HG03039 (cell line): ENCODE measurements at regions not wholly inside any gene's neighbourhood (a gene's known extent, or its start where the extent isn't known, plus 50 kb on each side); places are given as distances from the start of the nearest gene placed in this dataset.
"Not testable (repeated sequence)": the region's sequence is repeated elsewhere in the genome, so short reads cannot be mapped to it uniquely, and the experiment has no call there.

Experiments used
- ATAC-seq: cut with Tn5 transposase; IDR thresholded peaks from one replicate; pipeline ENCODE4 v1.9.1; 2021; ENCODE audit warnings: mild to moderate bottlenecking, moderate library complexity; ENCODE audit not compliant: unreplicated experiment

DNA sequence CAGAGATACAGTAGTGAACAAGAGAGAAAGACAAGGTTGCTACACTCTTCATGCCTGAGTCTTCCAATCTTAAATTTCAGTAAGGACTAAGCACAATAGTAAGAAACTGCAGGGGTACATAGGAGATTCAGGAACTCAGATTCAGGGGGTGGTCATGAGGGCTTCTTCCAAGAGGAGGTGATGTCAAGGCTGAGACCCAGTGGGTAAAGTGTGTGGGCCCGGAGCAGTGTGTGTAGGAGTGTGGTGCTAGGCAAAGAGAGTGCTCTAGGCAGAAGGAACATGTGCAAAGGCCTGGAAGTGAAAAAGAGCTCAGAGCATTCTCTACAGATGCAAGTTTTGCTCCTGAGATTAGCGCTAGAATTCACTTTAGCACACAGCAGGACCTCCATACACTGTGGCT is 102.9 kb upstream of the SPATA12 start:
- no peak for ATAC-seq

DNA sequence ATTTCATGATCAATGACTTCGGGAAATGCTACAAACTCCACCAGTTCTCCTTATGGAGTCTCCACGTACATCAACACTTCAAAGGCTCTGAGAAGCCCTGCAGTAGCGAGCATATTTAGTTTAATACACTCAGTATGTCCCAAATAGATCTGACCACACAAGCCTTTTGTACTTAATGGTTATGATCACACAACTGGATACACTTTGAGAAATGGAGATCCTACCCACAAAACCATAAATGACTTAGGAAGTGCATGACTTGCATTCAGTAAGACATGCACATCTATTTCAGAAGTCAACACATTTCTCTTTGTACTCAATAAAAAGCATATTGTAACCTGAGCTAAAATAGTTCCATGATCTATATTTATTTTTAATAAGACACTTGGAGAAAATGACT is 103.6 kb upstream of the SPATA12 start:
- ATAC-seq: no peak

DNA sequence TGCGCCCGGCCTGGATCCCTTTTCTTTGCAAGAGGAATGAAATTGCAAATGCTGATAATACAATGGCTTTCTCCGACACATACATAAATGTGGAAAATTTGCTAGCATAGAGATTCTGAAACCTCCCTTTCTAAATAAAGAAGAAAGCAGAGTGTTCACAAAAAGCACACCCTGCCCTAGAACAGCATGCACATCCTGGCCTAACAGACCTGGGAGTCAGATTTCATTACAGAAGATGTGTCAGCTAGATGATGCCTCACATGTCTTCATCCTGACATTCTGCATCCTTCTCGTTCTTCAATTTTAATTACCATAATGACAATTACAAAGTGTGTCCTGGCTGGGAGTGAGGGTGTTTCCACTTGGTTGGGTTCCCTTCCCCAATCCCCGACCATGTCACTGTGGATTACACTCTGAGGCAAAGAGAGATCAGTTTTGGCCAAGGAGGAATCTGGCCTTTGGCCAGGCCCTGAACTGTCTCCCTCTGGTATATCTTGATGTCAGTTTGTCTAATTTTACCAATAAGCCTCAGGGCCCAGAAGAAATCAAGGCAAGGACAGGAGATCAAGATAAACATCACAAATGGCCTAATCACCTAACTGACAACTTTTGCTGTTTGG is 104.9 kb upstream of the SPATA12 start:
- ATAC-seq: no peak

DNA sequence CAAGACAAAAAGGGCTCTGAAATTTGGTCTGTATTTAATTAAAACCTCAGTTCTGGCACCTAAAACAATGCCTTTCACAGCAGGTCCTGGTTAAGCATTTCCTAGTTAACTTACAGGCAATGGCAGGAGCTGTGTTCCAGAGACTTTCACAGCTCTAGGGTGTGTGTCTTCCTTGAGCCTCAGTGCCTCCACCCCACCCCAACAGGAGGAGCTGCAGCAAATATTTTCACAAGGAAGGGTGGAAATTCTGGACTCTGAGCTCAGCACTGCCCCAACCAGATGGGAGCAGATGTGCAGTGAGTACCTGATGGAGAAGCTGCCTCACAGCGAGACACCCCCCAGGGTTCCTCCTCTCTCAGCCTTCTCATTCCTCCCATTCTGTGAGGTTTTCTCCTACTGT is 106.3 kb upstream of the SPATA12 start:
- ATAC-seq: no peak

DNA sequence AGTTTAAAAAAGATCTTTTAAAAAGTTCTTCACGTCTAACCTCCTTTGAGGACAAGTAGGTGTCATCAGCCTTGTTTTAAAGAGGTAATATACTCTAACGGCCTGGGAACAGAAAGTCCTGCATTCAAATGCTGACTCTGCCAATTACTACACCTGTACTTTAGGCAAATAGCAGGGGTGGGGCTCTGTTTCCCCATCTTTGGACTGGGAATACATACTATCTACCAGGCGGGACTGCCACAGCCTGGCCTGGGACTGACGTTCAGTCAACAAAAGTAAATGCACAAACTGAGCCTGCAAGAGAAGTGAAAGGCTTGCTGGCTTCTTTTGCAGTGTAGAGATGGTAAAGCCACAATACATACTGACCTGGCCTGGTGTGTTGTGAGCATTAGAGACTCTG is 107.6 kb upstream of the SPATA12 start:
- no peak for ATAC-seq

DNA sequence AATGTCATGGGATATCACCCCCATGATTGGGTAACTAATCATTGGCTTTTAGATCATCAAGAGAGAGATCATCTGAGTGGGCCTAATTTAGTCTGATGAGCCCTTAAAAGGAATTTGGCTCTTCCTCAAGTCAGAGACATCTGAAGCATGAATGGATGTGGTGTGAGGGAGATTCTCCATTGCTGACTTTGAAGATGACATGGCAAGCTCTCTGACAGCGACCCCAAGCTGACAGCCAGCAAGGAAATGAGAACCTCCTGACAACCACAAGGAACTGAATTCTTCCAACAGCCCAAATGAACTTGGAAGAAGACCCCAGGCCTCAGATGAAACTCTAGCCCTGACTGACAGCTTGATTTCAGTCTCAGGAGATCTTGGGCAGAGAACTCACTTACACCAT is 108.4 kb upstream of the SPATA12 start:
- ATAC-seq: no peak

DNA sequence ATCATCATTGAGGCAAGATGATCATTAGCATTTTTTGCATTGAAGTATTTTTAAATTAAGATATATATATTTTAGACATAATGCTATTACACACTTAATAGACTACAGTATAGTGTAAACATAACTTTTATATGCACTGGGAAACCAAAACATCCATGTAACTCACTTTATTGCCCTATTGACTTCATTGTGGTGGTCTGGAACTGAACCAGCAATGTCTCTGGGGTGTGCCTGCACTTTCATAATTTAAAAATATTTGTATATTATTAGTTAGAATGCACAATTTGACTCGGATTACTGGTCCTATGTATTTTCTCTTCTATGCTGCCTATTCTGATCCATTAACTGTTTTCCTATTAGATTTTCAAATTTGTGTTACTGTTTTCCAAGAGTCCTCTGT is 109.1 kb upstream of the SPATA12 start:
- ATAC-seq: no peak

DNA sequence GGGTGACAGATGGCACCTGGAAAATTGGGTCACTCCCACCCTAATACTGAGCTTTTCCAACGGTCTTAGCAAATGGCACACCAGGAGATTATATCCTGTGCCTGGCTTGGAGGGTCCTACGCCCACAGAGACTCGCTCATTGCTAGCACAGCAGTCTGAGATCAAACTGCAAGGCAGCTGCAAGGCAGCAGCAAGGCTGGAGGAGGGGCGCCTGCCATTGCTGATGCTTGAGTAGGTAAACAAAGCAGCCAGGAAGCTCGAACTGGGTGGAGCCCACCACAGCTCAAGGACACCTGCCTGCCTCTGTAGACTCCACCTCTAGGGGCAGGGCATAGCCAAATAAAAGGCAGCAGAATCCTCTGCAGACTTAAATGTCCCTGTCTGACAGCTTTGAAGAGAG is 115.1 kb upstream of the SPATA12 start:
- not testable (repeated sequence) for ATAC-seq

DNA sequence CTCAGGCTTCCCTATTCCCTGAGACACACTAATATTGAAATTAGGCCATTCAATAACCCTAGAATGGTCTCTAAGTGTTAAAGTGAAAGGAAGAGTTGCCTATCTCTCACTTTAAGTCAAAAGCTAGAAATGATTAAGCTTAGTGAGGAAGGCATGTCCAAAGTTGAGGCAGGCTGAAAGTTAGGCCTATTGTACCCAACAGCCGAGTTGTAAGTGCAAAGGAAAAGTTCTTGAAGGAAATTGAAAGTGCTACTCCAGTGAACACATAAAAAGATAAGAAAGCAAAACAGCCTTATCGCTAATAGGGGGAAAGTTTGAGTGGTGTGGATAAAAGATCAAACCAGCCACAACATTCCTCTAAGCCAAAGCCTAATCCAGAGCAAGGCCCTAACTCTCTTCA is 117.9 kb upstream of the SPATA12 start:
- no peak for ATAC-seq

DNA sequence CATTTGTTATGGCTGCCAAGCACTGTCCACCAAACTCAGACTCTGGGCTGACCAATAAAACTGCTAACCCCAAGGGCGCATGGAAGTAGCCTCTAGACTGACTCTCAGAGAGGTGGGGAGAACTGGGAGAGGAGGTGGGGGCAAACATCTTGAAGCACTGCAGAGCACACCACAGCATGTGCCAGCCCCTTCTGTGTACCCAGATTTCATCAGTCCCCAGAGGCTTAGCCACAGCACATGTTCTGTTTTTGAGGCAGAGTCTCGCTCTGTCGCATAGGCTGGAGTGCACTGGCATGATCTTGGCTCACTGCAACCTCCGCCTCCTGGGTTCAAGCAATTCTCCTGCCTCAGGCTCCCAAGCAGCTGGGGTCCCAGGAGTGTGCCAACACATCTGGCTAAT is 119.5 kb upstream of the SPATA12 start:
- no peak for ATAC-seq

DNA sequence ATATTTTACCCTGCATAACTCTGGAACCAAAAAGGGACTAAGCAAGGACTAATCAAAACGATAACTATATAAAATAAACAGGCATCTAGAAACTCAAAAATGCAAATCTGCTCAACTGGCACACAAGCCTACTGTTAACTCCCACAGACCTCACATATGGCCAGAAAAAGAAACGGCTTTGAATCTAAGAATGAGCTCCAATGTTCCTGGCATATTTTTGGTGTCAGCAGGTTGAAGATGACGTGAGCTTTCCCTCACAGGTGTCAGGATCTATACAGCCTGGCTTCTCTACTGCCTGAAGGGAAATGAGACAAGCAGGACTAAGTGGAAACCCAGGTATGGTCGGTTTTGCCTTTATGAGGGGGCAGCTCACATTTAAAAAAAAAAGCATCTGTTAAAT is 120.1 kb upstream of the SPATA12 start:
- ATAC-seq: no peak

DNA sequence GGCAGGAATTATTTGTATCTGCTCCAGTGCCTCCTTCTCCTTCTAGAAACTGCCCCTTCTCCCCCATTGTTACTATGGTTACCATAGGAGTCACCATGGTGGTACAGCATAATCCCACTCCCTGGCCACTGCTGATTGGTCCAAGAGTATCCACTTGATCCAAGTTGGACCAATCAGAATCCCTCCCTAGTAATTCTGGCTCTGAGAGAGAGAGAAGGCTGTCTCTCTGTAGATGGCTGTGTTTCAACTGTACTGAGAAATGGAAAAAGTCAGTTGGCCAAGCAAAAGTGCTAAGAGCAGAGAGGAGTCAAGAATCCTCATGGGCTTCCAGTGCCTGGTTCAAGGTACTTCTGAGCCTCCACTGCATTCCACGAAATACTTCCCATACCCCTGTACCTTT is 120.6 kb upstream of the SPATA12 start:
- ATAC-seq: no peak

DNA sequence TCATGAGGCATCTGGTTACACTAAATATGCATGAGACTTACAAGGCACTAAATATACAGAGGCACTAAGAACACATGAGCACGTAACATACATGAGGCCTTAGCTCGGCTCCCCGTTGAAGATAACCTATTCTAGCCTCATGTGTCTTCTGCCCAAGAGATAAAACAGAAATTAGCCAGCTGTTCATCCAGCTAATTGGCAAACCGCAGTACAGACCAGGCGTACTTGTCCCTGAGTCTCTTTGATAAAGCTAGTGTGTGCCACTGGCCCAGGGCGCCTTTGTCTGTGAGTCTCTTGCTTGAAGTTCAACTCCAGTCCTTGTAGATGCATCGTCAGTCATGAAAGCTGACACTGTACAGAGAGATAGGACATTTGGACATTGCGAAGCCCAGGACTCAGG is 121.9 kb upstream of the SPATA12 start:
- no peak for ATAC-seq

DNA sequence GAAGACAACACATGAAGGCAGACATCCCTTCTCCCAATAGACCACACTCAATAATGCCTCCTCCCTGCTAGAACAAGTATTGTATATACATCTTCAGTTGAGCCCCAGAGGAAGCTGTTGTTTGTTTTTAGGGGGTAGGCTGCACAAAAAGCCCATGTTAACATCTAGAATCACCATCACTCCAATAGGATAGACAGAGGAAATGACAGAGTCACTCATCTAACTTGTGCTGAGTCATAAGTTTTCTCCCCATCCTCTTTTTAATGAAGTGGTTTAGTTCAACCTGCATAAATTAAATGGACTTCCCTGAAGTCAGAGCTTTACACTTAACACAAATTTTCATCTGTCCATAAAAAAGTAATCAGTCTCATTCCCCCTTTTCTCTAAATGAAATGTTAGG is 122.9 kb upstream of the SPATA12 start:
- ATAC-seq: no peak

DNA sequence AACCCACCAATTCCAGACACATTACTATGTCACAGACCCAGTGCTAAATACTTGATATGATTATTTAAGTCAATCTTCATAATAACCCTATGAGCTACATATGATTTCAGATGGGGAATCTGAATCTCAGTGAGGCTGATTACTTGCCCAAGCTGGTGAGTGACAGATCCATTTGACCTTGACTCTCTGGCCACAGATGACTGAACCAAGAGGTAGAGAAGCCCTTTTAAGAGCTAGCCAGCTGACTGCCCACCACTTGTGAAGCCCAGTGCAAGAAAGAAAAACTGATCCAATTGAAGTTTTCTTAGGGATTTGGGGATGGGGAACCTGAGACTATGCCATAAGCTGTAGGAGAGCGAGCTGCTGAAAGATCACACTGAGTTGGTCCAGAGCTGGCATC is 124.7 kb upstream of the SPATA12 start:
- no peak for ATAC-seq

DNA sequence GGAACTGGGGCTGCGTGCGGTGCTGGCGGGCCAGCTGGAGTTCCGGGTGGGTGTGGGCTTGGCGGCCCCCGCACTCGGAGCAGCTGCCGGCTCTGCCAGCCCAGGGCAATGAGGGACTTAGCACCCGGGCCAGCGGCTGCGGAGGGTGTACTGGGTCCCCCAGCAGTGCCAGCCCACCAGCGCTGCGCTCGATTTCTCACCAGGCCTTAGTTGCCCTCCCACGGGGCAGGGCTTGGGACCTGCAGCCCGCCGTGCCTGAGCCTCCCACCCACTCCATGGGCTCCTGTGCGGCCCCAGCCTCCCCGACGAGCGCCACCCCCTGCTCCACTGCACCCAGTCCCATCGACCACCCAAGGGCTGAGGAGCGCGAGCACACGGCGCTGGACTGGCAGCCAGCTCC is 126.0 kb upstream of the SPATA12 start:
- ATAC-seq: not testable (repeated sequence)

DNA sequence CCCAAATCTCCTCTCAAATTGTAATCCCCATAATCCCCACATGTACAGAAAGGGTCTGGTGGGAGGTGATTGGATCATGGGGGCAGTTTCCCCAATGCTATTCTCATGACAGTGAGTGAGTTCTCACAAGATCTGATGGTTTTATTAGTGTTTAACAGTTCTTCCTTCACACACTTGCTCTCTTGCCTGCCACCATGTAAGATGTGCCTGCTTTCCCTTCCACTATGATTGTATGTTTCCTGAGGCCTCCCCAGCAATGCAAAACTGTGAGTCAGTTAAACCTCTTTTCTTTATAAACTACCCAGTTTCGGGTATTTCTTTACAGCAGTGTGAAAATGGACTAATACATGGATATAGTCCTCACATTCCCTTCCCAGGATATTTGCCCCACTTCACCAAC is 126.7 kb upstream of the SPATA12 start:
- ATAC-seq: no peak

DNA sequence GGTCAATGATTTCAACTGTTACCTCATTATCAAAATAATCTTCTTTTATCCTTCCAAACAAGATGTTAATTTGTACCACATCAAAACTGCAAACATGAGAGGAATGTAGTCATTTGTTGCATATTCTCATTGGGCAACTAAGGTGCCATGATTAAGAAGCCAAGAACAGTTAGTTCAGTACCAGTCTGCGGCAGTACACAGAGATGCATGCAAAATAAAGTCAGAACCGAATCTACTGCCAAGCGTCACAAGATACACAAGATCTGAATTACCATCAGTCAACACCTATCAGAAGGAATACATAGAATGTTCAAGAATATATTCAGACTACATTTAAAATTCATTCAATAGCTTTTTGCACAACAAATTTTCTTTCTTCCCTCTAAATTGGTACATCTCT is 127.6 kb upstream of the SPATA12 start:
- ATAC-seq: no peak

DNA sequence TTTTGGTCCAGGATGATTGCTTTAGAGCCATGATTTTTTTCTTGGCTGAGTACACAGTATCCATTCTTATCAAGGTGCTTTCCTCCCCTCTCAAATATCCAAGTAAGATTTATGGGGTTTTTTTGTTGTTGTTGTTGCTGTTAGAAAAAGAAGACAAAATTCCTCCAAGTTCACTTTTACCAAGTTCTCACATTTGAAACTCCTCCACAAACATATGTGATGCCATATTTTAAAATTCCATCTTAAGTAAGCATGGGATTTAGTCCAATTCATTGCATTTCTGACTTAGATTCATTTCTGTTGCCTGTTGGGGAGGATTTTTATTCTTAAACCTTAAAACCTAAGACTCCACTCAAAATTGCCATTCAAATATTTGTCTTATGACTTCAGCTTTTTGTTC is 128.6 kb upstream of the SPATA12 start:
- no peak for ATAC-seq

DNA sequence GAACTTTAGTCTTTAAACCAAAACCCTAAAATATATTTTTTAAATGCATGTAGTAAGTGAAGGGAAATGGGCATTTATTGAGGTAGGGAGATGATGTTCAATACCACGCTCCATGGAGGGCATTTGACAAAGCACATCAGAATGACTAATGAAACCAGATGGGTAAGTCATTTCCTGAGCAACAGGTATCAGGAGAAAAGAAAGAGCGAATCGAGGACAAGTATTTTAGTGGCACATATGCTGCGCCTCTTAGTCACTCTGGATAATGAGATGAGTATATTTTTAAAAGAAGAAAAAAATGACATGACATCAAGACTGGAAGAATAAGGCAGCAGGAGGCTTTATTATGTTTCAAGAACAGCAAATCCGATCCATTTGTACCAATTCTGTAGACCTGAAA is 129.0 kb upstream of the ARHGEF3 start:
- no peak for ATAC-seq

DNA sequence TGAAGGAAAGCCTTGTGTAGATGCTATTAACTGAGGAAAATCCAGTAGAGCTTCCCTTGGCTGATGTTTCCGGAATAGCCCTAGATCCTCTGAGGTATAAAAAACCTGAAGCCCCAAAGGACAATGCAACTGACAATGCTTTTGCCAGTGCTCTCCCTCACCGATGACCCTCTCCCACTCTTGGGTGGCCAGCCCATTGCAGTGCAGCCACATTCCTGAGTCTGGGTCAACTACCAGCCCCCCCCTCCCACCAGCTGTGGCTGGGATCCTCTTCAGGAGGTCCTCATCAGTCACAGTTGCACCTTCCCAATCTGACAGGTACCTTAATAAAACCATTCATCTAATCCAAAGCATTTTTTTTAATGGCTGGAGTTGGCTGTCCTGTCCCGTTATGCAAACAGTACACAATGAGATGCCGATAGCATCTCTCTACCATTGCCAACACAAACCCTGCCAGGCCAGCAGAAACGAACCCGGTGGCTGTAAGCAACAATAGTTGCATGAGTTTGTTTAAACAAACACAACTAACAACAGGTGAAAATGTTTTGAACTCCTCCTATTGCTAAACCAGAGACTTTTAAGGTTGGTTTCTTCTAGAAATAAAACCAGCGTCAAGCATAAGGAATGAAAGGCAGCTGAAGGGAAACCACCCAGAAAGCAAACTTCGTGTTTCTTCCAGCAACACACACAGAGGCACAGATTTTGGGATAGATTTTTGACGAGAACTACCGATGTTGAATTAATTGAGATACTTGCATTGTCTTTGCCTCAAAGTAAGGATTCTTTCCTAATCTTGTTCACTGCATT is 128.3 kb upstream of the ARHGEF3 start:
- ATAC-seq: no peak

DNA sequence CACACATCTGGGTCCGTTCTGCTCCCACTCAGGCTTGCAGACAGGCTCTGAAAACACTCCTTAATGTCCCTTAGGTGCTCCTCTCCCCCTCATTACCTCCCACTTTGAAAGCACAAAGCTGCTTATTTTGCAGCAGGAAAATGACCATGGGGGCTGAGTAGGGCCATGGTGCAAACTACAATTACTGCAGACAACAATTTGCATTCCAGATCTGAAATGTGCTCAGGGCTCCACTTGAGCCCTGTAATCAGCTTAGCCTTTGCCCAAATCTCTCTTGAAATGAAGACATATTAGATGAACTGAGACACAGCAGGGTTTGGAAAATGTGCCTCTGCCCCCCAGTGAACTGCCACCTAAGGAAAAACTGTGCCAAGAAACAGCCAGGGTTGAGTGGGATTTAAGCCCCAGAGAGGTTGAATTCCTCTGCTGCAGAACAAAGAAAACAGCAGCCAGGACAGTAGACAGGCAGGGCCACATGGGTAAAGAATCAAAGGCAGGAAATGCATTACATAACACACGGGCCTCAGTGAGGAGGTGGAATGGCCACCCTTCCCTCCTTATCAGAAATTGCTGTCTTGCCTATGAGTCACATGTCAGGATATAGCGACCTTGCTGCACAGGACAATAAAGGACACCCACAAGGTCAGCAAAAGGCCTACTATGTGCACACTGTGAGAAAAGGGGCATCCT is 126.8 kb upstream of the ARHGEF3 start:
- ATAC-seq: no peak
